BE2C (cell line): ENCODE measurements at regions not wholly inside any gene's neighbourhood (a gene's known extent, or its start where the extent isn't known, plus 50 kb on each side); places are given as distances from the start of the nearest gene placed in this dataset.

ENCODE experiments used
- DNase-seq: peaks from one replicate; pipeline ENCODE4 v3.0.0-alpha.2; 2020
- H3K27me3 ChIP-seq: fragments of 250-450 bp; sonication (Bioruptor Pico); 2 replicates; pipeline ENCODE4 v1.5.1; 2020; ENCODE audit warnings: mild to moderate bottlenecking
- H3K36me3 ChIP-seq: fragments of 250-450 bp; sonication (Bioruptor Pico); 2 replicates; pipeline ENCODE4 v1.5.1; 2020; ENCODE audit warnings: mild to moderate bottlenecking
- H3K4me1 ChIP-seq: fragments of 250-450 bp; sonication (Bioruptor Pico); 2 replicates; pipeline ENCODE4 v1.5.1; 2020
- H3K4me3 ChIP-seq: 2 replicates; pipeline ENCODE4 v1.5.1; 2011; ENCODE audit warnings: low read depth, low read length
- H3K9me3 ChIP-seq: fragments of 250-450 bp; sonication (Bioruptor Pico); 2 replicates; pipeline ENCODE4 v1.5.1; 2020
- CTCF ChIP-seq: IDR thresholded peaks from 2 replicates; pipeline ENCODE4 v1.5.1; 2012; ENCODE audit warnings: mild to moderate bottlenecking, low read depth, low read length

- no peak for DNase-seq
- Histone ChIP-seq H3K4me1 (no peaks in the 10 kb centered on the region), H3K9me3 (no peaks in the 10 kb centered on the region), H3K36me3 (no peaks in the 10 kb centered on the region), H3K4me3 (no peak overlapping the region), H3K27me3 (no peaks in the 10 kb centered on the region)
- TF ChIP-seq CTCF, result no peak
These were observed 306.9 kb upstream of the ADGRB3 start for GRCh38 chr6:68328156-68328555.

DNA sequence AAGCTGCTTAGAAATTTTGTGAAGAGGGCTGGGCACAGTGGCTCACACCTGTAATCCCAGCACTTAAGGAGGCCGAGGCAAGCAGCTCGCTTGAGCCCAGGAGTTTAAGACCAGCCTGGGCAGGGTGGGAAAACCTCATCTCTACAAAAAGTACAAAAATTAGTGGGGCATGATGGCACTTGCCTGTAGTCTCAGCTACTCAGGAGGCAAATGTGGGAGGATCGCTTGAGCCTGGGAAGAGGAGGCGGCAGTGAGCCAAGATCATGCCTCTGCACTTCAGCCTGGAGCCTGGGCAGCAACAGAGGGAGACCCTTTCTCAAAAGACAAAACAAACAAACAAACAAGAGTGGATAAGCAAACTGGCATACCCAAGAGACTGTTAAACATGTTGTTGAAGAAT is 308.3 kb upstream of the ADGRB3 start:
- Histone ChIP-seq H3K9me3 (no peaks in the 10 kb centered on the region), H3K4me3 (no peak overlapping the region), H3K36me3 (no peaks in the 10 kb centered on the region), H3K4me1 (no peaks in the 10 kb centered on the region), H3K27me3 (no peaks in the 10 kb centered on the region)
- no peak for TF ChIP-seq CTCF
- DNase-seq, result no peak

GRCh38 chr6:68317366-68317765 is 317.7 kb upstream of the ADGRB3 start:
- DNase-seq, result no peak
- Histone ChIP-seq H3K27me3 (no peaks in the 10 kb centered on the region), H3K9me3 (no peaks in the 10 kb centered on the region), H3K4me3 (no peak overlapping the region), H3K36me3 (no peaks in the 10 kb centered on the region), H3K4me1 (no peaks in the 10 kb centered on the region)
- TF ChIP-seq CTCF, result no peak

GRCh38 chr6:68313911-68314310 is 321.2 kb upstream of the ADGRB3 start:
- Histone ChIP-seq H3K4me1 (no peaks in the 10 kb centered on the region), H3K4me3 (no peak overlapping the region), H3K36me3 (no peaks in the 10 kb centered on the region), H3K9me3 (no peaks in the 10 kb centered on the region), H3K27me3 (no peaks in the 10 kb centered on the region)
- no peak for DNase-seq
- TF ChIP-seq CTCF, result peak; percentile 71

- H3K9me3 ChIP-seq, result no peaks in the 10 kb centered on the region
- no peaks in the 10 kb centered on the region for H3K36me3 ChIP-seq
- no peak for TF ChIP-seq CTCF
- H3K27me3 ChIP-seq, result no peaks in the 10 kb centered on the region
- no peak overlapping the region for H3K4me3 ChIP-seq
- H3K4me1 ChIP-seq, result peaks cover 8% of the 10 kb centered on the region; the same call in 1 of the 2 replicates
- DNase-seq, result no peak
These were observed 327.8 kb upstream of the ADGRB3 start for GRCh38 chr6:68307301-68307700.

DNA sequence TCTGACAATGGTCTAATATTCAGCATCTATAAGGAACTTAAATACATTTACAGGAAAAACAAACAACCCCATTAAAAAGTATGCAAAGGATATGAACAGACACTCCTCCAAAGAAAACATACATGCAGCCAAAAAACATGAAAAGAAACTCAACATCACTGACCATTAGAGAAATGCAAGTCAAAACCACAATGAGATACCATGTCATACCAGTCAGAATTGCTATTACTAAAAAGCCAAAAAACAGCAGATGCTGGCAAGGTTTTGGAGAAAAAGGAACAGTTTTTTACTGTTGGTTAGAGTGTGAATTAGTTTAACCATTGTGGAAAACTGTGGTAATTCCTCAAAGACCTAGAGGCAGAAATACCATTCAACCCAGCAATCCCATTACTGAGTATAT is 339.0 kb upstream of the ADGRB3 start:
- no peaks in the 10 kb centered on the region for H3K36me3 ChIP-seq
- no peaks in the 10 kb centered on the region for H3K27me3 ChIP-seq
- no peak overlapping the region for H3K4me3 ChIP-seq
- no peak for DNase-seq
- no peaks in the 10 kb centered on the region for H3K9me3 ChIP-seq
- no peaks in the 10 kb centered on the region for H3K4me1 ChIP-seq
- no peak for TF ChIP-seq CTCF
